K562 (cell line): ENCODE measurements at regions not wholly inside any gene's neighbourhood (a gene's known extent, or its start where the extent isn't known, plus 50 kb on each side); places are given as distances from the start of the nearest gene placed in this dataset.

Experiments used
- FOXA1 ChIP-seq: fragments of 450-650 bp; IDR thresholded peaks from 2 replicates; pipeline ENCODE4 v1.6.1; 2016; ENCODE audit warnings: mild to moderate bottlenecking, borderline replicate concordance
- HDAC6 ChIP-seq: IDR thresholded peaks from 2 replicates; pipeline ENCODE4 v1.6.1; 2012; ENCODE audit warnings: low read depth, mild to moderate bottlenecking, control low read depth, inconsistent platforms, low read length, moderate library complexity
- HEY1 ChIP-seq: fragments of 250-450 bp; sonication (Bioruptor Pico); IDR thresholded peaks from 2 replicates; pipeline ENCODE4 v1.5.0; 2020; ENCODE audit warnings: mild to moderate bottlenecking, moderate library complexity, borderline replicate concordance
- HNRNPK ChIP-seq: fragments of 200-400 bp; formaldehyde crosslinking; IDR thresholded peaks from one replicate; pipeline ENCODE4 v1.6.1; 2018; ENCODE audit warnings: mild to moderate bottlenecking, low read depth, low read length; ENCODE audit not compliant: poor library complexity, severe bottlenecking
- IFI16 ChIP-seq: fragments of 250-450 bp; sonication (Bioruptor Pico); IDR thresholded peaks from 2 replicates; pipeline ENCODE4 v2.1.2; 2022; ENCODE audit warnings: mild to moderate bottlenecking, inconsistent platforms
- LEF1 ChIP-seq: fragments of 450-650 bp; IDR thresholded peaks from 2 replicates; pipeline ENCODE4 v1.6.1; 2016; ENCODE audit warnings: mild to moderate bottlenecking
- MAFK ChIP-seq: IDR thresholded peaks from 2 replicates; pipeline ENCODE4 v1.6.1; 2011; ENCODE audit warnings: low read length, improper control_type of control experiment
- MTF1 ChIP-seq: fragments of 250-450 bp; sonication (Bioruptor Pico); IDR thresholded peaks from 2 replicates; pipeline ENCODE4 v1.9.0; 2021; ENCODE audit warnings: moderate library complexity, mild to moderate bottlenecking, inconsistent platforms, borderline replicate concordance
- MYC ChIP-seq, 2 experiments: fragments of 250-450 bp in 1 of 2; sonication (Bioruptor Pico) in 1 of 2; IDR thresholded peaks; 2 replicates each; pipeline versions ENCODE4 v1.5.1 to v1.6.1; 2012 to 2021; ENCODE audit warnings: low read depth in 2 of 2, borderline replicate concordance in 1 of 2, improper control_type of control experiment in 1 of 2, low read length in 1 of 2, mild to moderate bottlenecking in 1 of 2, moderate library complexity in 1 of 2
- NCOR1 ChIP-seq: fragments of 450-650 bp; IDR thresholded peaks from 2 replicates; pipeline ENCODE4 v1.6.1; 2016; ENCODE audit warnings: mild to moderate bottlenecking, moderate library complexity
- PHB ChIP-seq: fragments of 250-450 bp; sonication (Bioruptor Pico); IDR thresholded peaks from 2 replicates; pipeline ENCODE4 v1.5.0; 2021
- PHF8 ChIP-seq: fragments of 200-600 bp; sonication (generic); IDR thresholded peaks from 2 replicates; pipeline ENCODE4 v1.6.1; 2012; ENCODE audit warnings: mixed run types, mild to moderate bottlenecking, inconsistent platforms, low read length, moderate library complexity, borderline replicate concordance
- SIRT6 ChIP-seq: IDR thresholded peaks from one replicate; pipeline ENCODE4 v1.6.1; 2012; ENCODE audit warnings: low read depth, mild to moderate bottlenecking, control low read depth, inconsistent platforms, low read length, moderate library complexity
- TRIM24 ChIP-seq, 2 experiments: fragments of 450-650 bp; IDR thresholded peaks; 2 replicates each; pipeline ENCODE4 v1.6.1; 2016
- ZNF175 ChIP-seq: fragments of 200-800 bp; sonication (Bioruptor generic); IDR thresholded peaks from 2 replicates; pipeline ENCODE4 v1.6.1; 2016; ENCODE audit warnings: low read depth, mild to moderate bottlenecking, missing genetic modification characterization, missing compliant biosample characterization
- ZNF384 ChIP-seq: IDR thresholded peaks from 2 replicates; pipeline ENCODE4 v1.6.1; 2012; ENCODE audit warnings: low read depth, low read length, improper control_type of control experiment
- ZNF699 ChIP-seq: fragments of 250-450 bp; sonication (Bioruptor Pico); IDR thresholded peaks from 2 replicates; pipeline ENCODE4 v1.8.0; 2021; ENCODE audit warnings: mild to moderate bottlenecking, moderate library complexity; ENCODE audit not compliant: insufficient replicate concordance
- ZNF740 ChIP-seq, 3 experiments: fragments of 200-800 bp in 1 of 3; sonication (Bioruptor generic) in 1 of 3; sonication (generic) in 1 of 3; formaldehyde crosslinking in 1 of 3; IDR thresholded peaks; 2 replicates each; pipeline versions ENCODE4 v1.6.1 to v1.8.0; 2016 to 2022; ENCODE audit warnings: mild to moderate bottlenecking in 2 of 3, missing compliant biosample characterization in 2 of 3, missing genetic modification characterization in 2 of 3, missing genetic modification reagents in 1 of 3
- TF ChIP-seq, protein P1 (sequence below), 3 experiments: IDR thresholded peaks in 2 of 3; conservative IDR thresholded peaks in 1 of 3; 2 replicates each; pipeline ENCODE4 v1.5.1; 2011 to 2012; ENCODE audit warnings: low read length in 3 of 3, mild to moderate bottlenecking in 3 of 3, control low read depth in 2 of 3, improper control_type of control experiment in 1 of 3, inconsistent platforms in 1 of 3, low read depth in 1 of 3, mixed read lengths in 1 of 3, moderate library complexity in 1 of 3; ENCODE audit not compliant: insufficient read depth in 2 of 3
- TF ChIP-seq, protein P2 (sequence below), 2 experiments: IDR thresholded peaks in 1 of 2; conservative IDR thresholded peaks in 1 of 2; 2 replicates each; pipeline ENCODE4 v1.6.1; 2016; ENCODE audit warnings: low read depth in 2 of 2, mild to moderate bottlenecking in 1 of 2, missing compliant biosample characterization in 1 of 2, missing genetic modification characterization in 1 of 2, moderate library complexity in 1 of 2

DNA sequence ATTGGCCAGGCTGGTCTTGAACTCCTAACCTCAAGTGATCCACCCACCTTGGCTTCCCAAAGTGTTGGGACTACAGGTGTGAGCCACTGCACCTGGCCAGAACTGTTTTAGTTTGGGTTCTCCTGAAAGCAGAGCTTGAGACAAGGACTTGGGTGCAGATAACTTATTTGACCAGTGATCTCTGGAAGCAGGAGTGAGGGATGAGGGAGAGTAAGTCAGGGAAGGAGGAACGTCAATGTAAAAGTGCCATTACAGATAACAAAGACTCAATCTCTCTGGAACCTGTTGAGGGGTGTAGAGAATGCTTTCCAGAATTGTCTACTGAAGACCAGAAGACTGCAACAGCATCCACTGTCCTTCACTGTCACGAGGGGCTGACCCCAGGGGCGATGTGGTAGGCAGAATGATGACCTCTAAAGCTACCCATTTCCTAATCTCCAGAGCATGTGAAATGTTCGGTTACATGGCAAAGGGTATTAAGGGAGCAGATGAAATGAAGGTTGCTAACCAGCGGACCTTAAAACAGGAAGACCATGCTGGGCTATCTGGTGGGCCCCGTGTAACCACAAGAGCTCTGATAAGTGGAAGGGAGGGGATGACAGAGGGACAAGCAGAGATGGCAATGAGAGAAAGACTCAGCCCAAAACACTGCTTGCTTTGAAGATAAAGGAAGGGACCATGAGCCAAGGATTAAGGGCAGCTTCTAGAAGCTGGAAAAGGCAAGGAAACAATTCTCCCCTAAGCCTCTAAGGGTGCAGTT, 207.8 kb downstream of the RBM19 start (continued):
- TF ChIP-seq ZNF740 (CRISPR knock-in tag; IDR thresholded peaks at IDR 0.05) (no peak), ZNF740 (tag; IDR thresholded peaks at IDR 0.05) (no peak), LEF1 (peak; percentile 44; the same call in 1 of the 2 replicates), SIRT6 (no peak), HNRNPK (no peak), MAFK (no peak), HEY1 (no peak), FOXA1 (no peak), ZNF175 (no peak), TRIM24 (IDR thresholded peaks at IDR 0.05) (peak in 1 of 2 experiments; percentile 36; a peak in 1 of 4 replicates), ZNF699 (no peak), HDAC6 (no peak), PHF8 (no peak), IFI16 (no peak), MYC (IDR thresholded peaks at IDR 0.05; ENCODE audit: low read depth, low read length) (0 out of 2 replicates have a peak, but pooled peaks have one; percentile 34), MYC (CRISPR knock-in tag; IDR thresholded peaks at IDR 0.05; ENCODE audit: borderline replicate concordance, low read depth) (no peak), ZNF384 (no peak), NCOR1 (peak; percentile 67), PHB (no peak), MTF1 (CRISPR knock-in tag) (no peak)
- TF ChIP-seq, protein P1, sequence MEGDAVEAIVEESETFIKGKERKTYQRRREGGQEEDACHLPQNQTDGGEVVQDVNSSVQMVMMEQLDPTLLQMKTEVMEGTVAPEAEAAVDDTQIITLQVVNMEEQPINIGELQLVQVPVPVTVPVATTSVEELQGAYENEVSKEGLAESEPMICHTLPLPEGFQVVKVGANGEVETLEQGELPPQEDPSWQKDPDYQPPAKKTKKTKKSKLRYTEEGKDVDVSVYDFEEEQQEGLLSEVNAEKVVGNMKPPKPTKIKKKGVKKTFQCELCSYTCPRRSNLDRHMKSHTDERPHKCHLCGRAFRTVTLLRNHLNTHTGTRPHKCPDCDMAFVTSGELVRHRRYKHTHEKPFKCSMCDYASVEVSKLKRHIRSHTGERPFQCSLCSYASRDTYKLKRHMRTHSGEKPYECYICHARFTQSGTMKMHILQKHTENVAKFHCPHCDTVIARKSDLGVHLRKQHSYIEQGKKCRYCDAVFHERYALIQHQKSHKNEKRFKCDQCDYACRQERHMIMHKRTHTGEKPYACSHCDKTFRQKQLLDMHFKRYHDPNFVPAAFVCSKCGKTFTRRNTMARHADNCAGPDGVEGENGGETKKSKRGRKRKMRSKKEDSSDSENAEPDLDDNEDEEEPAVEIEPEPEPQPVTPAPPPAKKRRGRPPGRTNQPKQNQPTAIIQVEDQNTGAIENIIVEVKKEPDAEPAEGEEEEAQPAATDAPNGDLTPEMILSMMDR (IDR thresholded peaks at IDR 0.05 in 2 of 3, conservative IDR thresholded peaks at IDR 0.05 in 1 of 3; ENCODE audit: insufficient read depth in 2 of 3, low read depth in 1 of 3, low read length in 3 of 3), result no peak
- TF ChIP-seq, protein P2, sequence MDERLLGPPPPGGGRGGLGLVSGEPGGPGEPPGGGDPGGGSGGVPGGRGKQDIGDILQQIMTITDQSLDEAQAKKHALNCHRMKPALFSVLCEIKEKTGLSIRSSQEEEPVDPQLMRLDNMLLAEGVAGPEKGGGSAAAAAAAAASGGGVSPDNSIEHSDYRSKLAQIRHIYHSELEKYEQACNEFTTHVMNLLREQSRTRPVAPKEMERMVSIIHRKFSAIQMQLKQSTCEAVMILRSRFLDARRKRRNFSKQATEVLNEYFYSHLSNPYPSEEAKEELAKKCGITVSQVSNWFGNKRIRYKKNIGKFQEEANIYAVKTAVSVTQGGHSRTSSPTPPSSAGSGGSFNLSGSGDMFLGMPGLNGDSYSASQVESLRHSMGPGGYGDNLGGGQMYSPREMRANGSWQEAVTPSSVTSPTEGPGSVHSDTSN (CRISPR knock-in tag; IDR thresholded peaks at IDR 0.05; ENCODE audit: low read depth), result no peak
- TF ChIP-seq, protein P2 (tag; conservative IDR thresholded peaks at IDR 0.05; ENCODE audit: low read depth), result no peak
